ENCODE measurements at regions not wholly inside any gene's neighbourhood (a gene's known extent, or its start where the extent isn't known, plus 50 kb on each side); places are given as distances from the start of the nearest gene placed in this dataset.
A peak's percentile ranks its signal among the peaks of the same experiment; 100 is the strongest.
"Not testable (repeated sequence)": the region's sequence is repeated elsewhere in the genome, so short reads cannot be mapped to it uniquely, and the experiment has no call there.

DNA sequence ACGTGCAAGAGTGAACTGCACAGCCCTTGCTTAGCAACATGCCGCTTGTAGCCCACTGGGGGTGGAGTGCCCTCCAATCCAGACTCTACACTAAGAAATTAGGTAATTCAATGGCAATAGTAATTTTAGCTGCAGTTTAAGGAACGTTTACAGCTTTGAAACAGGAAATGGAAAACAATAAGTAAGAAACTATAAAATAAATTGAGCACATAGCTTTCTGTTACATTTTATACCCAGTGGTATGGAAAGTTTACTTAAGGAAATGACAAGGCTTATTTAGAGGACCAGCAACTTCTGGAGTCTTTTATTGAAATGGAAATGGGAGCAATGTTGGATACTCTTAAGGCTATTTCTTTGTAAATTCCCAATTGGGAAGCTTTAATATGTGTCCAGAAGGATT lies 373.2 kb downstream of the KCNRG start:
- no peak for DNase-seq (ENCODE audit: low spot score)

GRCh38 chr13:50389726-50390125 lies 374.5 kb downstream of the KCNRG start:
- peak; percentile 91 for DNase-seq (ENCODE audit: low spot score)

GRCh38 chr13:50390503-50391248 lies 375.4 kb downstream of the KCNRG start:
- DNase-seq (ENCODE audit: low spot score): peak; percentile 13

GRCh38 chr13:50392977-50393376 lies 377.7 kb downstream of the KCNRG start:
- no peak for DNase-seq (ENCODE audit: low spot score)

DNA sequence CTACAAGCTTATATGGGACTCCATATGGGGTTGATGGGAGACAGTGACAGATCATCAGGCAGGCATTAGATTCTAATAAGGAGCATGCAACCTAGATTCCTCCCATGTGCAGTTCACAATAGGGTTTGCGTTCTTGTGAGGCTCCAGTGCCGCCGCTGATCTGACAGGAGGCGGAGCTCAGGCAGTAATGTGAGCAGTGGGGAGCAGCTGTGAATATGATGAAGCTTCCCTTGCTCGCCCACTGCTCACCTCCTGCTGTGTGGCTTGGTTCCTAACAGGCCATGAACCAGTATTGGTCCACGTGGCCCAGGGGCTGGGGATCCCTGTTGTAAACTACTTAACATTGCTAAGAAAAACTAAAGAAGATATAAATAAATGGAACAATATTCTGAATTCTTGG lies 378.4 kb downstream of the KCNRG start:
- DNase-seq (ENCODE audit: low spot score): no peak

- DNase-seq (ENCODE audit: low spot score): no peak
These were observed 380.8 kb downstream of the KCNRG start for GRCh38 chr13:50396001-50396400.

- DNase-seq (ENCODE audit: low spot score): not testable (repeated sequence)
These were observed 381.4 kb downstream of the KCNRG start for GRCh38 chr13:50396618-50397017.

GRCh38 chr13:50400035-50400726 lies 384.9 kb downstream of the KCNRG start:
- DNase-seq (ENCODE audit: low spot score): peak; percentile 82

DNA sequence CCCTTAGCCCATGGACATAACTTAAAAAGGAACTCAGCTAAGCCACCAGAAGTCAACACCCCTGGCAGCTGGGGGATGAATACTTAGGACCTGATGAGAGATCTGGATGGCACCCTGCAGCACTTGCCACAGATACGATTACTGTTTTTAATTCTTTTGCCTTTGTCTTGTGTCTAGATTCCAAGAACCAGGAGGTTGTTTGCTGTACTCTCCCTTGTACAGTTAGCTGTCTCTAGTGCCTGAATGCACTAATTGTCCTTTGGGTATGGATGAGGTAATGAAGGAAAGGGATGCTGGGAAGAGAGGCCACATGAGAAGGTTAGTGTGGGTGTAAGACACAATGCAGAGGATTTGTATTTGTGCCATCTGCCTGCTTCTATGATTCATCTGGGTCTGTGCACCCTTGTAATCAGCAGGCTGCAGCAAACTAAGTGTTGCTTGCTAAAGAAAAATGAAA lies 385.8 kb downstream of the KCNRG start:
- DNase-seq (ENCODE audit: low spot score): peak; percentile 61

DNA sequence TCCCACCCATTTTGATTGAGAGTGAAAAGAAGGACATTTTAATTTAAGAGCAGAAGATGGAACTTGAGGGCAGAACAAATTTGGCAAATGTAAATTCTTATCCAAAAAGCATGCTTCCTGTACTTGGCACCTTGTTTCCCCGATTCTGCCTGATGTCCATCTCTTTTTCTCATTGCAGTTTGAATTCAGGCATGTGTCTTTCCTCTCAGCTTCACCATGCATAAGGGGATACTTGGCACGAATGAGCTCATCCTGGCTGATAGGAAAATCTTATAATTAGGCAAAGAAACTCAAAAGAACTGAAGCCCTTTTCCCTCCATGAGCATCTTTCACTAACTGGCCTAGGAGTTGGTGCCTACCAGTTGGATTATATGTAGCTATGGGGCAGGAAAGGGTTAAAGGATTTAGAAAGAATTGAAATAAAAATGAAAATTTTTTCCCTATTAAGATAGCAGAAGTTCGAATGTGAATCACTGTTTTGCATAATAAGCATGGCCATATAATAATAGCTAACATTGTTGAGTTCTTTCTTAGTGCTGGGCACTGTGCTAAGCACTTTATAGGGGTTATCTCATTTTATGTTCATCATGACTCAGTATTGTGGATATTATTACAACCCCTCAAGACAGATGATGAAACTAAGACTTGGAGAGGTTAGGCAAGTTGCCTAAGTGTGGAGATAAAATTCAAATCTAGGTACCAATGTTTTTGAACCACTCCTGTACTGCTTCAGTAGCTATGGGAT lies 386.6 kb downstream of the KCNRG start:
- no peak for DNase-seq (ENCODE audit: low spot score)

DNA sequence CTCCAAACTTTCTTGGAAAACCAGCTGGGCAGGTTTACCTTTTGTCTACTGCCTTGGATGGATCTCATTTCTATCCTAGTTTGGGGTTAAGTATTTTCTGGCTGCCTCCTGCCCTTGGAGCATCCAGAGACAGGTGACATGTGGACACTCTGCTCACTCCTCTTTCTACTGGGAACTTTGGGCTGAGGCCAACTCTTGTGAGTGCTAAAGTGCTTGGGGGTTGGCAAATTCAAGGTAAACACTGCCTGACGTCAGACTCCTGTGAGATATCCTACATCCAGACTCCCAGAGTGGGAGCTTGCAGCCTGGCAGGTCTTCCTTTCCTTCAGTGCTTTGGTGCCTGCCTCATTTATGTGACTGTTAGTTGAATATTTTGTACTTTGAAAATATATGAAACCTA lies 388.1 kb downstream of the KCNRG start:
- DNase-seq (ENCODE audit: low spot score): peak; percentile 42

DNA sequence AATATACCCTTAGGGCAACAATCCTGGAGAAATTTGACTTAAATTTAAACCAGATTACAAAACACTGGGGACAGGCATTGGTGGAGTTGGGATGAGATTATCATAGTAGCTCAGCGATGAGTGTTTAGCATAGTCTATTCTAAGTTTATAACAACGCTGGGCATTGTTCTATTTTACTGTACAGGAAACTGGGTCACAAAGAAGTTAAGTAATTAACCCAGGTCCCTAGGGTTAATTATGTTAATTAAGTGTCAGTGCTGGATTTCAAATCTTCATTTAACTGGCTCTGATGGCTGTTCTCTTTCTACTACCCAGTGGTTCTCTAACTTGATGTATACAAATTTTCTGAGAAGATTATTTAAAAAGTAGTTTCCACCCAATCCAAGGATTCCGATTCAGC lies 388.9 kb downstream of the KCNRG start:
- no peak for DNase-seq (ENCODE audit: low spot score)

GRCh38 chr13:50404769-50405168 lies 389.5 kb downstream of the KCNRG start:
- no peak for DNase-seq (ENCODE audit: low spot score)

- no peak for DNase-seq (ENCODE audit: low spot score)
These were observed 391.6 kb downstream of the KCNRG start for GRCh38 chr13:50406831-50407230.

DNA sequence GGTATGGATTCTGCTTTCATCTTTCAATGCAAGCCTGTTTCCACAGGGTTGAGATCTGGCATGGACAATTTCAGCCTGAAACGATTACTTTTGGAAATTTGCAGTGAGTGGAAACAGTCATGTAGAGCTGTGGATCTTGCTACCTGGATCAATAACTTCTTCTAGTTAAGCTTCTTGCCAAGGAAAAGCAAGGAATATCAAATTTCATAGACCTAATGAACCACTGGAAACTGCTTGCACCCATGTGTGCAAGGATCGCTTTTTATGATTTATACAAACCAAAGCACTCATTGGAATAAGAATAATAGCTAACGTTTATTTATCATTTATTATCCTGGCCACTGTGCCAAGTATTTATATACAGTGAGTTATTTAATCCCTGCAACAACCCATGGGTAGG lies 392.8 kb downstream of the KCNRG start:
- DNase-seq (ENCODE audit: low spot score): no peak

- no peak for DNase-seq (ENCODE audit: low spot score)
These were observed 394.0 kb downstream of the KCNRG start for GRCh38 chr13:50409220-50409619.

- DNase-seq (ENCODE audit: low spot score): no peak
These were observed 395.9 kb downstream of the KCNRG start for GRCh38 chr13:50410921-50411746.

- no peak for DNase-seq (ENCODE audit: low spot score)
These were observed 396.9 kb downstream of the KCNRG start for GRCh38 chr13:50412046-50412617.

DNA sequence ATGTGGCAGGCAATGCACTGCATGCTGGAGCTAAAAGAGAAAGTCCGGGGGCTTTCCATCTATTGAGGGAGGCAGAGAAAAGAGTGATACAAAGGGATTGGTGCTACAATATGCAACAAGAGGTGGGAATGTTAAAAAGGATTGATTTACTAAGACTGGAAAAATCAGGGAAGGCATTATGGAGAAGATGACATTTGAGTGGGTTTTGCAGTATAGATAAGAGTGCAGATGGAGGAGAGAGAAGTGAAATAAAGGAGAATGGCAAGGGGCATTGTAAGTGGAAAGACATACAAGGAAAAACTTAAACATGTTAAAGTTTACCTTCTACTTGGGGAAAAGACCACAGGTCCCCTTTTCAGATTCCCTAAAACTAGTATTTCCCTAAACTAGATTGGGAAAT lies 399.4 kb downstream of the KCNRG start:
- DNase-seq (ENCODE audit: low spot score): no peak

GRCh38 chr13:50415428-50415827 lies 400.2 kb downstream of the KCNRG start:
- no peak for DNase-seq (ENCODE audit: low spot score)

- DNase-seq (ENCODE audit: low spot score): no peak
These were observed 402.4 kb downstream of the KCNRG start for GRCh38 chr13:50417597-50417996.

Data from cerebellar cortex (tissue), 1 donor.